H1 (cell line): ENCODE measurements at regions not wholly inside any gene's neighbourhood (a gene's known extent, or its start where the extent isn't known, plus 50 kb on each side); places are given as distances from the start of the nearest gene placed in this dataset.

Source experiments
- CTCF ChIA-PET: fragments of 300-600 bp; sonication (Branson Sonifier 250); formaldehyde crosslinking; loops from one replicate; lab custom pipeline; 2021; ENCODE audit not compliant: partially characterized antibody; lab: Charles Lee
- POLR2A ChIA-PET: fragments of 300-600 bp; sonication (Branson Sonifier 250); formaldehyde crosslinking; loops from one replicate; lab custom pipeline; 2021; ENCODE audit warnings: inconsistent platforms; ENCODE audit not compliant: partially characterized antibody; lab: Charles Lee
- DNase-seq, 2 experiments: peaks; one replicate each; pipeline versions ENCODE4 v3.0.0 to v3.0.0-alpha.2; 2010 to 2022; ENCODE audit warnings: low spot score in 2 of 2, low read depth in 1 of 2, mixed read lengths in 1 of 2
- FAIRE-seq: peaks from 2 replicates; lab custom pipeline; 2011; peaks lifted over from hg19 to GRCh38; lab: Jason Lieb, UNC
- H2AFZ ChIP-seq: 2 replicates; pipeline ENCODE4 v1.8.1; 2012; ENCODE audit warnings: low read length, inconsistent platforms
- H2AK5ac ChIP-seq: 2 replicates; pipeline ENCODE4 v1.6.1; 2013; ENCODE audit warnings: low read depth, low read length
- H2BK120ac ChIP-seq: replicated peaks from 2 replicates; pipeline ENCODE3; 2013; ENCODE audit warnings: low read depth, low read length, inconsistent platforms
- H2BK12ac ChIP-seq: 2 replicates; pipeline ENCODE4 v1.6.1; 2013; ENCODE audit warnings: low read depth, low read length
- H2BK15ac ChIP-seq: 2 replicates; pipeline ENCODE4 v1.6.1; 2013; ENCODE audit warnings: low read length
- H2BK20ac ChIP-seq: 2 replicates; pipeline ENCODE4 v1.6.1; 2013; ENCODE audit warnings: low read length
- H2BK5ac ChIP-seq: 2 replicates; pipeline ENCODE4 v1.6.1; 2013; ENCODE audit warnings: low read depth, low read length
- H3K14ac ChIP-seq: 2 replicates; pipeline ENCODE4 v1.6.1; 2013; ENCODE audit warnings: inconsistent platforms; ENCODE audit not compliant: insufficient read length
- H3K18ac ChIP-seq: 2 replicates; pipeline ENCODE4 v1.6.1; 2013; ENCODE audit warnings: low read length; ENCODE audit errors: extremely low read depth
- H3K23ac ChIP-seq: 2 replicates; pipeline ENCODE4 v1.6.1; 2013; ENCODE audit warnings: inconsistent platforms; ENCODE audit not compliant: insufficient read length
- H3K23me2 ChIP-seq: 2 replicates; pipeline ENCODE4 v1.6.1; 2013; ENCODE audit warnings: low read depth, low read length
- H3K27ac ChIP-seq: 2 replicates; pipeline ENCODE4 v1.6.1; 2011; ENCODE audit warnings: low read depth, low read length, inconsistent platforms
- H3K27me3 ChIP-seq, 4 experiments: replicated peaks in 1 of 4; 1 replicate in 1 of 4; 2 replicates in 3 of 4; pipeline versions ENCODE4 v1.6.1 to v1.8.1; 2011 to 2013; ENCODE audit warnings: low read length in 3 of 4, mild to moderate bottlenecking in 3 of 4, inconsistent platforms in 2 of 4, mixed read lengths in 2 of 4, moderate library complexity in 1 of 4; ENCODE audit not compliant: control insufficient read depth in 3 of 4, insufficient read depth in 3 of 4; ENCODE audit errors: extremely low read depth in 1 of 4
- H3K36me3 ChIP-seq, 4 experiments: 2 replicates each; pipeline versions ENCODE4 v1.6.1 to v1.8.1; 2011 to 2013; ENCODE audit warnings: mild to moderate bottlenecking in 4 of 4, low read length in 3 of 4, moderate library complexity in 2 of 4, control low read depth in 1 of 4, inconsistent platforms in 1 of 4; ENCODE audit not compliant: insufficient read depth in 4 of 4, control insufficient read depth in 2 of 4
- H3K4ac ChIP-seq: replicated peaks from 2 replicates; pipeline ENCODE3; 2013; ENCODE audit warnings: low read length, low read depth, mixed read lengths, inconsistent platforms; ENCODE audit not compliant: insufficient read length
- H3K4me1 ChIP-seq, 4 experiments: replicated peaks in 1 of 4; 1 replicate in 1 of 4; 2 replicates in 3 of 4; pipeline versions ENCODE4 v1.6.1 to v1.8.1; 2011 to 2013; ENCODE audit warnings: low read length in 3 of 4, inconsistent platforms in 2 of 4, mixed read lengths in 1 of 4; ENCODE audit not compliant: insufficient read depth in 4 of 4, control insufficient read depth in 3 of 4
- H3K4me2 ChIP-seq, 2 experiments: 2 replicates each; pipeline versions ENCODE4 v1.6.1 to v1.8.1; 2011 to 2013; ENCODE audit warnings: low read depth in 2 of 2, low read length in 2 of 2, control low read depth in 1 of 2, inconsistent platforms in 1 of 2, mild to moderate bottlenecking in 1 of 2; ENCODE audit not compliant: insufficient read depth in 1 of 2
- H3K4me3 ChIP-seq, 4 experiments: fragments of 200-600, 300-600 bp in 1 of 4; sonication (generic), shearing (Covaris generic), sonication (Bioruptor Twin) in 1 of 4; 2 replicates each; pipeline versions ENCODE4 v1.5.1 to v1.8.1; 2011 to 2016; ENCODE audit warnings: low read length in 4 of 4, low read depth in 3 of 4, control low read depth in 2 of 4, inconsistent platforms in 2 of 4, mild to moderate bottlenecking in 2 of 4, mixed read lengths in 1 of 4, moderate library complexity in 1 of 4; ENCODE audit not compliant: insufficient read depth in 2 of 4; ENCODE audit errors: extremely low read depth in 1 of 4
- H3K56ac ChIP-seq: replicated peaks from 2 replicates; pipeline ENCODE3; 2013; ENCODE audit warnings: low read depth, mild to moderate bottlenecking, mixed read lengths, low read length, inconsistent platforms; ENCODE audit not compliant: insufficient read length
- H3K79me1 ChIP-seq: 2 replicates; pipeline ENCODE4 v1.6.1; 2013; ENCODE audit warnings: low read depth, low read length, control low read depth
- H3K79me2 ChIP-seq, 2 experiments: 2 replicates each; pipeline versions ENCODE4 v1.6.1 to v1.8.1; 2012 to 2013; ENCODE audit warnings: low read length in 2 of 2, mild to moderate bottlenecking in 2 of 2, inconsistent platforms in 1 of 2; ENCODE audit not compliant: insufficient read depth in 2 of 2, control insufficient read depth in 1 of 2
- H3K9ac ChIP-seq, 4 experiments: replicated peaks in 1 of 4; 1 replicate in 1 of 4; 2 replicates in 3 of 4; pipeline versions ENCODE4 v1.6.1 to v1.8.1; 2011 to 2013; ENCODE audit warnings: low read depth in 3 of 4, low read length in 3 of 4, control low read depth in 2 of 4, mild to moderate bottlenecking in 2 of 4, moderate library complexity in 2 of 4, inconsistent platforms in 1 of 4; ENCODE audit errors: extremely low read depth in 1 of 4
- H3K9me3 ChIP-seq, 2 experiments: 2 replicates each; pipeline versions ENCODE4 v1.6.1 to v1.8.1; 2012 to 2013; ENCODE audit warnings: mild to moderate bottlenecking in 2 of 2, moderate library complexity in 2 of 2, control low read depth in 1 of 2, inconsistent platforms in 1 of 2, low read depth in 1 of 2, low read length in 1 of 2, mixed read lengths in 1 of 2; ENCODE audit not compliant: insufficient read depth in 2 of 2
- H4K20me1 ChIP-seq, 2 experiments: replicated peaks in 1 of 2; 2 replicates each; pipeline versions ENCODE3 to v1.8.1; 2011 to 2013; ENCODE audit warnings: inconsistent platforms in 2 of 2, low read length in 2 of 2, mild to moderate bottlenecking in 1 of 2; ENCODE audit not compliant: insufficient read depth in 2 of 2, control insufficient read depth in 1 of 2
- H4K5ac ChIP-seq: 2 replicates; pipeline ENCODE4 v1.6.1; 2013; ENCODE audit warnings: low read length, low read depth, mixed read lengths, inconsistent platforms; ENCODE audit not compliant: insufficient read length
- H4K8ac ChIP-seq: 2 replicates; pipeline ENCODE4 v1.8.0; 2013; ENCODE audit warnings: mild to moderate bottlenecking, moderate library complexity, low read length, inconsistent platforms; ENCODE audit not compliant: insufficient read depth; ENCODE audit errors: extremely low read depth
- H4K91ac ChIP-seq: replicated peaks from 2 replicates; pipeline ENCODE3; 2013; ENCODE audit warnings: low read length, mixed read lengths, inconsistent platforms; ENCODE audit not compliant: insufficient read length
- CHD2 ChIP-seq: IDR thresholded peaks from 2 replicates; pipeline ENCODE4 v1.6.1; 2012; ENCODE audit warnings: low read length, improper control_type of control experiment
- CTCF ChIP-seq, 3 experiments: IDR thresholded peaks; 1 replicate in 2 of 3; 2 replicates in 1 of 3; pipeline versions ENCODE4 v1.5.1 to v1.6.1; 2011; ENCODE audit warnings: low read length in 3 of 3, mild to moderate bottlenecking in 3 of 3, inconsistent platforms in 2 of 3, low read depth in 1 of 3, moderate library complexity in 1 of 3; ENCODE audit not compliant: insufficient read depth in 1 of 3; ENCODE audit errors: control extremely low read depth in 1 of 3
- EGR1 ChIP-seq: IDR thresholded peaks from 2 replicates; pipeline ENCODE4 v1.6.1; 2011; ENCODE audit warnings: low read depth, low read length, borderline replicate concordance
- EP300 ChIP-seq, 2 experiments: IDR thresholded peaks; 1 replicate in 1 of 2; 2 replicates in 1 of 2; pipeline ENCODE4 v1.6.1; 2011 to 2012; ENCODE audit warnings: low read depth in 2 of 2, low read length in 2 of 2, mild to moderate bottlenecking in 2 of 2, borderline replicate concordance in 1 of 2, inconsistent platforms in 1 of 2, moderate library complexity in 1 of 2
- JUND ChIP-seq: IDR thresholded peaks from 2 replicates; pipeline ENCODE4 v1.6.1; 2011; ENCODE audit warnings: mild to moderate bottlenecking, improper control_type of control experiment, low read length
- NRF1 ChIP-seq: IDR thresholded peaks from 2 replicates; pipeline ENCODE4 v1.6.1; 2011; ENCODE audit warnings: mild to moderate bottlenecking, low read depth, low read length, improper control_type of control experiment
- POLR2AphosphoS5 ChIP-seq: IDR thresholded peaks from 2 replicates; pipeline ENCODE4 v1.6.1; 2011; ENCODE audit warnings: low read depth, low read length
- SIX5 ChIP-seq: IDR thresholded peaks from 2 replicates; pipeline ENCODE4 v1.6.1; 2011; ENCODE audit warnings: mild to moderate bottlenecking, low read depth, low read length
- SP1 ChIP-seq: IDR thresholded peaks from 2 replicates; pipeline ENCODE4 v1.6.1; 2011; ENCODE audit warnings: low read depth, low read length
- SP2 ChIP-seq: IDR thresholded peaks from 2 replicates; pipeline ENCODE4 v1.6.1; 2012; ENCODE audit warnings: mild to moderate bottlenecking, low read length, inconsistent platforms

- H2BK15ac ChIP-seq, result no peak overlapping the region
- DNase-seq, result no peak
- no peak overlapping the region for H2BK20ac ChIP-seq
- no peak overlapping the region for H3K4me3 ChIP-seq
- no peak overlapping the region for H2BK5ac ChIP-seq
- no peak overlapping the region for H3K4me2 ChIP-seq
- H4K91ac ChIP-seq, result no peak overlapping the region
- H3K4me1 ChIP-seq, result no peaks in the 10 kb centered on the region
- H2BK120ac ChIP-seq, result no peak overlapping the region
- ChIA-PET CTCF (no interaction called here), POLR2A (no interaction called here)
- H3K9ac ChIP-seq, result no peak overlapping the region
- no peak overlapping the region for H3K18ac ChIP-seq
- no peak overlapping the region for H3K27ac ChIP-seq
- no peak for FAIRE-seq
- H4K20me1 ChIP-seq, result no peaks in the 10 kb centered on the region
- H3K79me2 ChIP-seq, result no peaks in the 10 kb centered on the region
- no peak overlapping the region for H4K8ac ChIP-seq
- no peaks in the 10 kb centered on the region for H3K27me3 ChIP-seq
- no peak overlapping the region for H2BK12ac ChIP-seq
- no peaks in the 10 kb centered on the region for H3K9me3 ChIP-seq
- no peak overlapping the region for H3K4ac ChIP-seq
- H3K36me3 ChIP-seq, result no peaks in the 10 kb centered on the region
- H4K5ac ChIP-seq, result no peak overlapping the region
- H3K23me2 ChIP-seq, result no peaks in the 10 kb centered on the region
- no peak overlapping the region for H2AFZ ChIP-seq
- H3K56ac ChIP-seq, result no peak overlapping the region
- H2AK5ac ChIP-seq, result no peak overlapping the region
- TF ChIP-seq POLR2AphosphoS5 (no peak), SIX5 (no peak), NRF1 (no peak), CTCF (IDR thresholded peaks at IDR 0.05; ENCODE audit: control extremely low read depth in 1 of 3, insufficient read depth in 1 of 3, low read depth in 1 of 3, low read length in 3 of 3) (no peak), EGR1 (no peak), EP300 (IDR thresholded peaks at IDR 0.05; ENCODE audit: borderline replicate concordance in 1 of 2, low read depth in 2 of 2, low read length in 2 of 2) (no peak), JUND (no peak), CHD2 (no peak), SP2 (no peak), SP1 (no peak)
- no peak overlapping the region for H3K23ac ChIP-seq
- no peak overlapping the region for H3K14ac ChIP-seq
- no peaks in the 10 kb centered on the region for H3K79me1 ChIP-seq
Observed at GRCh38 chr10:57288754-57289153, 927.7 kb upstream of the ZWINT start.
